ENCODE measurements at regions not wholly inside any gene's neighbourhood (a gene's known extent, or its start where the extent isn't known, plus 50 kb on each side); places are given as distances from the start of the nearest gene placed in this dataset.

DNA sequence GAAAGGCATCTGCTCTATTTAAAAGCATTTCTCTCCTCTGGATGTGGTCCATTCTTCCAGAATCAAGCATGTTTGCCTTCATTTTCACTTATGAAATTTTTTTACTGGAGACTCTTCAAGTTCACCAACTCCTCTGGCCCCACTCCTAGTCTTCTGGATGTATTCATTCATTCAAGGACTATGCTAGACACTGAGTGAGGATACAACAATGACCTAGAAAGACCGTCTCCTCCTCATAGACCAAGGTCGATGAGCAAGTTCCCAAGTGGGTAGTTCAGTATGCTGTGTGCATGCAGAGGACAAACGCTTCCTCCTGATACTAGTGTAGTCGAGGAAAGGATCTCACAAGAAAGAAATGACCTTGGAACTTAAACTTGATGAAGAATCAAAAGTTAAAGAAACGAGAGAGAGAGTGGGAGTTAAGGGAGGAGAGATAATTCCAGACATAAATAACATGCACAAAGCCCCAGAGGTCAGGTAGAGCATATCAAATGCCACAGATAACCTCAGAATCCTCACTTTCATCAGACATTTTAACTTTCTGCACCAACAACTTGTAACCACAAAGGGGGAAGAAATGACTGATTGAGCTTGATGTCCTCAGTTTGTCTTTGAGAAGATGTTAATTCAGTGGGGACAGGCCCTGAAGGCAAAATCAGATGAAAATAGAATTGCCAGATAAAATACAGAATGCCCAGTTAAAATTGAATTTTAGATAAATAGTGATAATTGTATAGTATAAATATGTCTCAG is 149.4 kb downstream of the IMPG2 start:
- Histone ChIP-seq H3K4me3 (no peak overlapping the region), H3K9me3 (replicated peaks; ENCODE audit: control insufficient read depth, insufficient read depth, low read length) (no peaks in the 10 kb centered on the region), H2AFZ (ENCODE audit: control insufficient read depth, low read depth, low read length) (no peak overlapping the region), H3K36me3 (ENCODE audit: control insufficient read depth in 2 of 2, insufficient read depth in 2 of 2, low read length in 1 of 2) (no peaks in the 10 kb centered on the region), H3K9ac (ENCODE audit: control insufficient read depth, insufficient read depth, low read length) (no peak overlapping the region), H3K79me2 (ENCODE audit: control insufficient read depth, insufficient read depth, low read length) (no peaks in the 10 kb centered on the region), H3K27ac (ENCODE audit: control insufficient read depth, insufficient read depth) (no peak overlapping the region), H3K4me2 (ENCODE audit: control insufficient read depth, insufficient read depth) (no peak overlapping the region), H3K4me1 (ENCODE audit: control insufficient read depth, insufficient read depth, low read length) (no peaks in the 10 kb centered on the region), H3K27me3 (replicated peaks in 1 of 2; ENCODE audit: control insufficient read depth in 2 of 2, insufficient read depth in 2 of 2, low read length in 1 of 2) (no peaks in the 10 kb centered on the region), H4K20me1 (ENCODE audit: control insufficient read depth, insufficient read depth) (no peaks in the 10 kb centered on the region)
- BruUV-seq (replicated peaks) = no TSS peak
- POLR2A ChIA-PET = no interaction called here
- CTCF ChIA-PET = interaction anchor here (1.2 kb wide), 1 partner anchor 9 kb away, joined by 3 read pairs; no protein-coding TSS in a partner anchor
- in situ Hi-C loops (cut with MboI) = no loop called here
- 9% methylated on average over 5 of the region's 5 CpGs for WGBS (ENCODE audit: insufficient coverage, insufficient replicate concordance, low lambda C conversion rate, missing lambda C conversion rate)
- peak; percentile 74 for FAIRE-seq
- DNase-seq (ENCODE audit: low read depth, low spot score) = no peak
- TF ChIP-seq PAX5 (IDR thresholded peaks at IDR 0.05; ENCODE audit: borderline replicate concordance, low read depth, low read length) (no peak), RUNX3 (IDR thresholded peaks at IDR 0.05; ENCODE audit: low read length) (peak; percentile 65), ASH2L (IDR thresholded peaks at IDR 0.05; ENCODE audit: borderline replicate concordance, low read depth) (no peak)
- SMC1A ChIA-PET (ENCODE audit: uncharacterized antibody, unreplicated experiment) = no interaction called here
- no peak for ATAC-seq
- intact Hi-C loops (cut with micrococcal nuclease; ENCODE audit: unreplicated experiment) = no loop called here
- RAD21 ChIA-PET (ENCODE audit: unreplicated experiment) = no interaction called here

DNA sequence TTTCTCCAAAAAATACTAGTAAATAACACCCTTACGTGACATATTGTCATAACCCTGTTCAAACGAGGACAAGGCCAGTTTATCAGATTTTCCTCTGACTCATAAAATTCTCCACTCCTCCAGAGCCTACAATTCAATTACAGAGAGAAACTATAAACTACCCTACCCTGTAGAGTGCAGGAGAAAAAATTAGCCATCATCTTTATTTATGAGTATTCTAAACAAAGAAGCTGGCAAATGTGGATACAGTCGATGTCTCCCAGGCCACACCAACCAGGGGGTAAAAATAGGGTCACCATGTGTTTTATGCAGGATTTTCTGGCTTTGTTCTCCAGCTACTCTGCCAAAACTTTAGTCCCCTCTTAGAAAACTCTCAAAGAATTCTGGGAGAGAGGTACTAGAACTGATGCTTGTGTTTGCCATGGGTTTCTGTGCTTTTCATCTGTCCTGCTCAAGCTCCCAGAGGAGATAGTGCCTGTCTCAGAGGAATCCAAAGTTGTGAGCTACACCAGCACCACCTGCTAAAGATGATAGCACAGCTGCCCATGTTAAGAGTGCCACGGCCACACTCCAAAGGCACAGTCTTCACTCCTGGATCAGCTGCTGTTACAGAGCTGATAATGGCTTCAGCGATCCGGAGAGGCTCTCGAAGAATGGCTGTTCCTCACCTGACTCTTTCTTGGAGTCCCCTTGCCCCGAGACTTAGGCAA is 150.2 kb downstream of the IMPG2 start:
- ChIA-PET SMC1A (ENCODE audit: uncharacterized antibody, unreplicated experiment) (no interaction called here), POLR2A (no interaction called here), CTCF (no interaction called here), RAD21 (ENCODE audit: unreplicated experiment) (no interaction called here)
- Histone ChIP-seq H4K20me1 (ENCODE audit: control insufficient read depth, insufficient read depth) (no peaks in the 10 kb centered on the region), H3K9me3 (replicated peaks; ENCODE audit: control insufficient read depth, insufficient read depth, low read length) (no peaks in the 10 kb centered on the region), H3K4me2 (ENCODE audit: control insufficient read depth, insufficient read depth) (no peak overlapping the region), H3K4me1 (ENCODE audit: control insufficient read depth, insufficient read depth, low read length) (no peaks in the 10 kb centered on the region), H3K36me3 (ENCODE audit: control insufficient read depth in 2 of 2, insufficient read depth in 2 of 2, low read length in 1 of 2) (no peaks in the 10 kb centered on the region), H3K79me2 (ENCODE audit: control insufficient read depth, insufficient read depth, low read length) (no peaks in the 10 kb centered on the region), H2AFZ (ENCODE audit: control insufficient read depth, low read depth, low read length) (no peak overlapping the region), H3K4me3 (no peak overlapping the region), H3K27ac (ENCODE audit: control insufficient read depth, insufficient read depth) (no peak overlapping the region), H3K9ac (ENCODE audit: control insufficient read depth, insufficient read depth, low read length) (no peak overlapping the region), H3K27me3 (replicated peaks in 1 of 2; ENCODE audit: control insufficient read depth in 2 of 2, insufficient read depth in 2 of 2, low read length in 1 of 2) (no peaks in the 10 kb centered on the region)
- TF ChIP-seq PML (IDR thresholded peaks at IDR 0.05; ENCODE audit: low read length) (no peak), CHD1 (IDR thresholded peaks at IDR 0.05; ENCODE audit: low read depth, low read length) (no peak), MAX (IDR thresholded peaks at IDR 0.05; ENCODE audit: low read depth, low read length) (no peak), SKIL (IDR thresholded peaks at IDR 0.05; ENCODE audit: low read depth, poor library complexity, severe bottlenecking) (no peak), SMAD1 (IDR thresholded peaks at IDR 0.05; ENCODE audit: low read depth, partially characterized antibody) (no peak), ATF7 (IDR thresholded peaks at IDR 0.05; ENCODE audit: low read depth) (no peak), RB1 (IDR thresholded peaks at IDR 0.05; ENCODE audit: borderline replicate concordance) (no peak), EZH2 (IDR thresholded peaks at IDR 0.05; ENCODE audit: borderline replicate concordance, control insufficient read depth, low read depth, low read length) (no peak), STAT1 (conservative IDR thresholded peaks at IDR 0.05) (no peak), FOXM1 (IDR thresholded peaks at IDR 0.05; ENCODE audit: low read depth, low read length) (no peak), POU2F2 (IDR thresholded peaks at IDR 0.05; ENCODE audit: borderline replicate concordance, low read depth, low read length) (no peak)
- no peak for DNase-seq (ENCODE audit: low read depth, low spot score)
- BruUV-seq (replicated peaks) = no TSS peak
- intact Hi-C loops (cut with micrococcal nuclease; ENCODE audit: unreplicated experiment) (no loop called here), in situ Hi-C loops (cut with MboI) (no loop called here)
- 50% methylated on average over 8 of the region's 8 CpGs for WGBS (ENCODE audit: insufficient coverage, insufficient replicate concordance, low lambda C conversion rate, missing lambda C conversion rate)
- FAIRE-seq = no peak
- ATAC-seq = no peak

Data from GM12878 (cell line).